GM12878 (cell line): ENCODE measurements at regions not wholly inside any gene's neighbourhood (a gene's known extent, or its start where the extent isn't known, plus 50 kb on each side); places are given as distances from the start of the nearest gene placed in this dataset.

ENCODE experiments used
- ATAC-seq: fragments of 200-7000 bp; cut with Tn5 transposase; 3 replicates; pipeline ENCODE4 v1.9.1; 2020; ENCODE audit warnings: mild to moderate bottlenecking, moderate library complexity
- BruUV-seq: library from RNA; stranded (reverse); fragments of 400-500 nt; replicated peaks from 2 replicates; lab custom pipeline; 2021; lab: Mats Ljungman, UMichigan
- CTCF ChIA-PET: fragments of 300-600 bp; sonication (Branson Sonifier 250); formaldehyde crosslinking; extraction: SDS; loops from one replicate; lab custom pipeline; 2021; ENCODE audit warnings: inconsistent platforms; lab: Yijun Ruan, JAX
- POLR2A ChIA-PET: fragments of 350-600 bp; formaldehyde crosslinking; extraction: SDS; loops from one replicate; lab custom pipeline; 2021; ENCODE audit warnings: inconsistent platforms; lab: Charles Lee
- RAD21 ChIA-PET: fragments of 300-600 bp; sonication (Branson Sonifier 250); formaldehyde crosslinking; loops from one replicate; lab custom pipeline; 2023; ENCODE audit warnings: antibody characterized with exemption; ENCODE audit not compliant: unreplicated experiment; lab: Charles Lee
- SMC1A ChIA-PET: fragments of 300-600 bp; sonication (Branson Sonifier 250); formaldehyde crosslinking; loops from one replicate; lab custom pipeline; 2023; ENCODE audit not compliant: unreplicated experiment, uncharacterized antibody; lab: Charles Lee
- DNase-seq: peaks from one replicate; pipeline ENCODE4 v3.0.0-alpha.2; 2011; ENCODE audit warnings: low read depth, low spot score
- FAIRE-seq: peaks from 3 replicates; lab custom pipeline; 2011; peaks lifted over from hg19 to GRCh38; lab: Jason Lieb, UNC
- H2AFZ ChIP-seq: 2 replicates; pipeline ENCODE4 v1.6.0; 2011; ENCODE audit warnings: low read depth, low read length, control low read depth; ENCODE audit not compliant: control insufficient read depth
- H3K27ac ChIP-seq: 2 replicates; pipeline ENCODE4 v1.5.1; 2011; ENCODE audit warnings: control low read depth; ENCODE audit not compliant: control insufficient read depth, insufficient read depth
- H3K27me3 ChIP-seq, 2 experiments: replicated peaks in 1 of 2; 2 replicates each; pipeline versions ENCODE4 v1.6.0 to v1.6.1; 2011; ENCODE audit warnings: low read length in 1 of 2; ENCODE audit not compliant: control insufficient read depth in 2 of 2, insufficient read depth in 2 of 2
- H3K36me3 ChIP-seq, 2 experiments: 2 replicates each; pipeline ENCODE4 v1.5.1; 2011; ENCODE audit warnings: low read length in 1 of 2; ENCODE audit not compliant: control insufficient read depth in 2 of 2, insufficient read depth in 2 of 2
- H3K4me1 ChIP-seq: 2 replicates; pipeline ENCODE4 v1.6.1; 2011; ENCODE audit warnings: mild to moderate bottlenecking, low read length, moderate library complexity, mixed read lengths; ENCODE audit not compliant: control insufficient read depth, insufficient read depth
- H3K4me2 ChIP-seq: 2 replicates; pipeline ENCODE4 v1.6.0; 2011; ENCODE audit warnings: control low read depth; ENCODE audit not compliant: control insufficient read depth, insufficient read depth
- H3K4me3 ChIP-seq: fragments of 200-600 bp; sonication (generic); 2 replicates; pipeline ENCODE4 v1.5.1; 2016
- H3K79me2 ChIP-seq: 2 replicates; pipeline ENCODE4 v1.6.0; 2011; ENCODE audit warnings: low read length; ENCODE audit not compliant: control insufficient read depth, insufficient read depth
- H3K9ac ChIP-seq: 2 replicates; pipeline ENCODE4 v1.8.0; 2011; ENCODE audit warnings: low read length, control low read depth, mixed read lengths; ENCODE audit not compliant: control insufficient read depth, insufficient read depth
- H3K9me3 ChIP-seq: replicated peaks from 3 replicates; pipeline ENCODE4 v1.5.1; 2011; ENCODE audit warnings: mild to moderate bottlenecking, low read length; ENCODE audit not compliant: control insufficient read depth, insufficient read depth
- H4K20me1 ChIP-seq: 2 replicates; pipeline ENCODE4 v1.6.0; 2011; ENCODE audit not compliant: control insufficient read depth, insufficient read depth
- BCL11A ChIP-seq: IDR thresholded peaks from 2 replicates; pipeline ENCODE4 v1.6.1; 2011; ENCODE audit warnings: low read depth, low read length
- IRF3 ChIP-seq: fragments of 450-650 bp; IDR thresholded peaks from 2 replicates; pipeline ENCODE4 v1.6.1; 2014; ENCODE audit warnings: mild to moderate bottlenecking
- KLF5 ChIP-seq: fragments of 450-650 bp; IDR thresholded peaks from 2 replicates; pipeline ENCODE4 v1.6.1; 2014; ENCODE audit warnings: mild to moderate bottlenecking; ENCODE audit not compliant: partially characterized antibody
- MEF2B ChIP-seq: fragments of 450-650 bp; IDR thresholded peaks from 2 replicates; pipeline ENCODE4 v1.6.1; 2018; ENCODE audit warnings: mild to moderate bottlenecking, moderate library complexity; ENCODE audit not compliant: partially characterized antibody, poor library complexity, severe bottlenecking
- NR2C1 ChIP-seq: fragments of 450-650 bp; IDR thresholded peaks from 2 replicates; pipeline ENCODE4 v1.6.1; 2017; ENCODE audit warnings: antibody characterized with exemption, mild to moderate bottlenecking, moderate library complexity
- NR2F1 ChIP-seq: fragments of 450-650 bp; conservative IDR thresholded peaks from 2 replicates; pipeline ENCODE4 v1.6.1; 2017; ENCODE audit warnings: mild to moderate bottlenecking
- NRF1 ChIP-seq: conservative IDR thresholded peaks from 2 replicates; pipeline ENCODE4 v1.6.1; 2011; ENCODE audit warnings: mild to moderate bottlenecking, low read depth, low read length, improper control_type of control experiment
- SMAD5 ChIP-seq: IDR thresholded peaks from 2 replicates; pipeline ENCODE4 v1.6.1; 2016; ENCODE audit warnings: antibody characterized with exemption, low read depth
- SP1 ChIP-seq: IDR thresholded peaks from one replicate; pipeline ENCODE4 v1.6.1; 2011; ENCODE audit warnings: low read depth, low read length
- TCF12 ChIP-seq: IDR thresholded peaks from 2 replicates; pipeline ENCODE4 v1.6.1; 2011; ENCODE audit warnings: low read depth, mild to moderate bottlenecking, low read length
- USF2 ChIP-seq: IDR thresholded peaks from 2 replicates; pipeline ENCODE4 v1.6.1; 2011; ENCODE audit warnings: low read depth, low read length, improper control_type of control experiment, borderline replicate concordance
- YBX1 ChIP-seq: fragments of 450-650 bp; IDR thresholded peaks from 2 replicates; pipeline ENCODE4 v1.6.1; 2016; ENCODE audit warnings: antibody characterized with exemption
- WGBS: methylation state at CpG from one replicate; pipeline ENCODE4 v1.1.6; 2016; ENCODE audit warnings: low lambda C conversion rate; ENCODE audit not compliant: insufficient replicate concordance, insufficient coverage; ENCODE audit errors: missing lambda C conversion rate; 5-methylcytosine and 5-hydroxymethylcytosine counted together
- in situ Hi-C: fragments of 300-500 bp; cut with MboI; formaldehyde crosslinking; loops from 9 replicates; pipeline ENCODE4 v1.14.3; 2018; ENCODE audit warnings: mixed read lengths
- intact Hi-C: fragments of 100-400 bp; cut with micrococcal nuclease; formaldehyde crosslinking; loops from one replicate; pipeline ENCODE4 v1.14.2; 2022; ENCODE audit not compliant: unreplicated experiment

- RAD21 ChIA-PET = no interaction called here
- no peak overlapping the region for H3K9ac ChIP-seq
- CTCF ChIA-PET = no interaction called here
- POLR2A ChIA-PET = no interaction called here
- no peaks in the 10 kb centered on the region for H3K27me3 ChIP-seq
- H3K36me3 ChIP-seq = no peaks in the 10 kb centered on the region
- no peak overlapping the region for H2AFZ ChIP-seq
- 0% methylated on average over 2 of the region's 2 CpGs for WGBS
- TF ChIP-seq SMAD5 = no peak
- no peak for TF ChIP-seq IRF3
- no peak for TF ChIP-seq TCF12
- no peak for TF ChIP-seq BCL11A
- no peak for TF ChIP-seq KLF5
- no peak for TF ChIP-seq NR2F1
- TF ChIP-seq NRF1 = no peak
- TF ChIP-seq NR2C1 = no peak
- TF ChIP-seq YBX1 = no peak
- no peak for TF ChIP-seq SP1
- no peak for TF ChIP-seq MEF2B
- no peak for TF ChIP-seq USF2
- TF ChIP-seq, all 136 proteins: peak for 0
- Histone ChIP-seq H4K20me1 (no peaks in the 10 kb centered on the region), H3K4me3 (no peak overlapping the region), H3K27ac (no peak overlapping the region), H3K4me2 (no peak overlapping the region), H3K9me3 (no peaks in the 10 kb centered on the region), H3K4me1 (no peaks in the 10 kb centered on the region), H3K79me2 (no peaks in the 10 kb centered on the region)
- FAIRE-seq = no peak
- intact Hi-C loops (no loop called here), in situ Hi-C loops (no loop called here)
- DNase-seq = no peak
- SMC1A ChIA-PET = no interaction called here
- no TSS peak for BruUV-seq
- ATAC-seq = no peak
Observed at GRCh38 chr10:2478656-2479055, 588.7 kb upstream of the PFKP start.
